Lung (tissue), 11 donors: ENCODE measurements at regions not wholly inside any gene's neighbourhood (a gene's known extent, or its start where the extent isn't known, plus 50 kb on each side); places are given as distances from the start of the nearest gene placed in this dataset.

Experiments
- ATAC-seq: fragments of 200-7000 bp; cut with Tn5 transposase; one replicate; pipeline ENCODE4 v1.9.1; 2020; ENCODE audit warnings: moderate number of reproducible peaks; ENCODE audit not compliant: insufficient read depth, low FRiP score
- DNase-seq, 3 donors: peaks; one replicate each; pipeline ENCODE4 v3.0.0-alpha.2; 2013 to 2017
- H3K27ac ChIP-seq, 2 donors: one replicate each; pipeline ENCODE4 v1.5.1; 2013; ENCODE audit warnings: mild to moderate bottlenecking in 2 of 2, moderate library complexity in 2 of 2, control low read depth in 1 of 2, inconsistent platforms in 1 of 2, low read depth in 1 of 2, low read length in 1 of 2
- H3K27me3 ChIP-seq, 3 donors: one replicate each; pipeline ENCODE4 v1.5.1; 2013; ENCODE audit warnings: low read length in 2 of 3; ENCODE audit not compliant: control insufficient read depth in 3 of 3, insufficient read depth in 3 of 3
- H3K36me3 ChIP-seq, 4 donors: one replicate each; pipeline ENCODE4 v1.5.1; 2013; ENCODE audit warnings: low read length in 4 of 4, mild to moderate bottlenecking in 1 of 4, moderate library complexity in 1 of 4; ENCODE audit not compliant: control insufficient read depth in 4 of 4, insufficient read depth in 4 of 4
- H3K4me1 ChIP-seq, 5 donors: one replicate each; pipeline ENCODE4 v1.5.1; 2013; ENCODE audit warnings: low read length in 5 of 5, mild to moderate bottlenecking in 2 of 5, moderate library complexity in 1 of 5; ENCODE audit not compliant: control insufficient read depth in 5 of 5, insufficient read depth in 5 of 5
- H3K4me3 ChIP-seq: one replicate; pipeline ENCODE4 v1.5.1; 2013; ENCODE audit warnings: mild to moderate bottlenecking, control low read depth, moderate library complexity
- H3K9ac ChIP-seq, 2 donors: one replicate each; pipeline ENCODE4 v1.5.1; 2013; ENCODE audit warnings: low read length in 2 of 2, control low read depth in 1 of 2; ENCODE audit not compliant: insufficient read depth in 1 of 2
- H3K9me3 ChIP-seq, 4 donors: one replicate each; pipeline ENCODE4 v1.5.1; 2013; ENCODE audit warnings: low read length in 3 of 4, mild to moderate bottlenecking in 1 of 4, moderate library complexity in 1 of 4; ENCODE audit not compliant: control insufficient read depth in 4 of 4, insufficient read depth in 3 of 4
- CTCF ChIP-seq: IDR thresholded peaks from 2 replicates; pipeline ENCODE4 v1.5.1; 2012; ENCODE audit warnings: mild to moderate bottlenecking; ENCODE audit errors: control extremely low read depth, extremely low read depth
- WGBS, 2 donors: extraction: QIAGEN DNeasy Blood & Tissue Kit; methylation state at CpG; one replicate each; pipeline ENCODE4 v1.1.7; 2013; 5-methylcytosine and 5-hydroxymethylcytosine counted together
- donor health status: control.
- donor health status: control.
- donor health status: Bipolar disorder and iron deficiency.
- donor health status: healthy.
- donor health status: DM: yes; HTN: yes; CAD: no.

- Histone ChIP-seq H3K4me1 (peaks cover 0 to 2% (median 0%) of the 10 kb centered on the region in 5 donors), H3K27me3 (no peaks in the 10 kb centered on the region), H3K36me3 (no peaks in the 10 kb centered on the region), H3K4me3 (no peak overlapping the region), H3K9me3 (peaks cover 0 to 1% (median 0%) of the 10 kb centered on the region in 4 donors), H3K27ac (no peak overlapping the region), H3K9ac (no peak overlapping the region)
- DNase-seq (no peak), ATAC-seq (no peak)
- no peak for TF ChIP-seq CTCF
- 62 to 76% methylated on average over 1 of the region's 1 CpG for WGBS, 2 donors
Measured at GRCh38 chr2:45117383-45117782, 108.1 kb upstream of the SIX2 start.

GRCh38 chr2:45115181-45115580 lies 105.9 kb upstream of the SIX2 start:
- no peak for ATAC-seq
- Histone ChIP-seq H3K36me3 (no peaks in the 10 kb centered on the region), H3K27me3 (peaks cover 0 to 2% (median 0%) of the 10 kb centered on the region in 3 donors), H3K4me1 (no peaks in the 10 kb centered on the region), H3K9ac (no peak overlapping the region), H3K27ac (no peak overlapping the region), H3K4me3 (no peak overlapping the region), H3K9me3 (peaks cover 0 to 1% (median 0%) of the 10 kb centered on the region in 4 donors)
- no peak for TF ChIP-seq CTCF
- DNase-seq, result no peak
- 87 to 96% methylated on average over 1 of the region's 1 CpG for WGBS, 2 donors

GRCh38 chr2:45114221-45114955 lies 105.1 kb upstream of the SIX2 start:
- ATAC-seq (no peak), DNase-seq (no peak)
- TF ChIP-seq CTCF, result no peak
- peaks cover 0 to 1% (median 0%) of the 10 kb centered on the region in 4 donors for H3K9me3 ChIP-seq
- H3K27ac ChIP-seq, result no peak overlapping the region
- no peak overlapping the region for H3K4me3 ChIP-seq
- no peak overlapping the region for H3K9ac ChIP-seq
- no peaks in the 10 kb centered on the region for H3K4me1 ChIP-seq
- peaks cover 0 to 4% (median 0%) of the 10 kb centered on the region in 3 donors for H3K27me3 ChIP-seq
- H3K36me3 ChIP-seq, result no peaks in the 10 kb centered on the region
- 85 to 89% methylated on average over 14 of the region's 14 CpGs for WGBS, 2 donors
